HCT116 (cell line): ENCODE measurements at regions not wholly inside any gene's neighbourhood (a gene's known extent, or its start where the extent isn't known, plus 50 kb on each side); places are given as distances from the start of the nearest gene placed in this dataset.
"Not testable (repeated sequence)": the region's sequence is repeated elsewhere in the genome, so short reads cannot be mapped to it uniquely, and the experiment has no call there.

Source experiments
- CEBPB ChIP-seq: IDR thresholded peaks from 2 replicates; pipeline ENCODE4 v1.6.1; 2012; ENCODE audit warnings: low read depth
- EGR1 ChIP-seq: IDR thresholded peaks from 2 replicates; pipeline ENCODE4 v1.6.1; 2012; ENCODE audit warnings: low read depth
- ELF1 ChIP-seq: IDR thresholded peaks from 2 replicates; pipeline ENCODE4 v1.6.1; 2012; ENCODE audit warnings: low read depth, borderline replicate concordance
- EZH2 ChIP-seq: fragments of 200-600 bp; sonication (generic); IDR thresholded peaks from 2 replicates; pipeline ENCODE4 v1.6.1; 2017; ENCODE audit warnings: antibody characterized with exemption, mixed run types
- EZH2phosphoT487 ChIP-seq: fragments of 200-600 bp; IDR thresholded peaks from 2 replicates; pipeline ENCODE4 v1.6.1; 2018; ENCODE audit warnings: antibody characterized with exemption, borderline replicate concordance
- POLR2A ChIP-seq: IDR thresholded peaks from 2 replicates; pipeline ENCODE4 v1.7.0; 2011; ENCODE audit warnings: borderline replicate concordance; ENCODE audit not compliant: insufficient read depth, insufficient read length; ENCODE audit errors: extremely low read depth
- POLR2AphosphoS5 ChIP-seq: IDR thresholded peaks from 2 replicates; pipeline ENCODE4 v1.6.1; 2011; ENCODE audit warnings: mild to moderate bottlenecking, low read depth, low read length, moderate library complexity
- RAD21 ChIP-seq: IDR thresholded peaks from 2 replicates; pipeline ENCODE4 v1.6.1; 2012; ENCODE audit warnings: low read depth, mild to moderate bottlenecking
- SIN3A ChIP-seq: IDR thresholded peaks from 2 replicates; pipeline ENCODE4 v1.6.1; 2012; ENCODE audit warnings: low read depth
- SP1 ChIP-seq: IDR thresholded peaks from 2 replicates; pipeline ENCODE4 v1.6.1; 2012; ENCODE audit warnings: low read depth
- ZNF274 ChIP-seq: fragments of 200-500 bp; sonication (Bioruptor generic); IDR thresholded peaks from 2 replicates; pipeline ENCODE4 v1.6.1; 2014; ENCODE audit warnings: mild to moderate bottlenecking, low read depth, low read length, inconsistent platforms
- TF ChIP-seq, protein P1 (sequence below), 3 experiments: fragments of 200-600 bp in 1 of 3; sonication (generic) in 1 of 3; IDR thresholded peaks in 2 of 3; conservative IDR thresholded peaks in 1 of 3; 2 replicates each; pipeline ENCODE4 v1.5.1; 2012 to 2017; ENCODE audit warnings: low read depth in 2 of 3, low read length in 2 of 3, antibody characterized with exemption in 1 of 3, borderline replicate concordance in 1 of 3, control low read depth in 1 of 3, mild to moderate bottlenecking in 1 of 3, mixed read lengths in 1 of 3, mixed run types in 1 of 3, moderate library complexity in 1 of 3; ENCODE audit not compliant: insufficient read depth in 1 of 3
- TF ChIP-seq, protein P2 (sequence below): IDR thresholded peaks from 2 replicates; pipeline ENCODE4 v1.6.1; 2012; ENCODE audit warnings: low read depth

DNA sequence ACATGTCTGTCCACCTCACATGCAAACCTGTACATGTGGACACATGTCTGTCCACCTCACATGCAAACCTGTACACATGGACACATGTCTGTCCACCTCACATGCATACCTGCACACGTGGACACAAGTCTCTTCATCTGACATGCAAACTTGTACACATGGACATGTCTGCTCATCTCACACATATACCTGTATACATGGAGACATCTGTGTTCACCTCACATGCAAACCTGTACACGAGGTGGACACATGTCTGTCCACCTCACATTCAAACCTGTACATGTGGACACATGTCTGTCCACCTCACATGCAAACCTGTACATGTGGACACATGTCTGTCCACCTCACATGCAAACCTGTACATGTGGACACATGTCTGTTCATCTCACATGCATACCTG lies 90.1 kb downstream of the OLFM1 start:
- not testable (repeated sequence) for TF ChIP-seq RAD21, POLR2A, POLR2AphosphoS5, EZH2phosphoT487, SIN3A, SP1, ELF1, EGR1, ZNF274, CEBPB, EZH2
- TF ChIP-seq, protein P1, sequence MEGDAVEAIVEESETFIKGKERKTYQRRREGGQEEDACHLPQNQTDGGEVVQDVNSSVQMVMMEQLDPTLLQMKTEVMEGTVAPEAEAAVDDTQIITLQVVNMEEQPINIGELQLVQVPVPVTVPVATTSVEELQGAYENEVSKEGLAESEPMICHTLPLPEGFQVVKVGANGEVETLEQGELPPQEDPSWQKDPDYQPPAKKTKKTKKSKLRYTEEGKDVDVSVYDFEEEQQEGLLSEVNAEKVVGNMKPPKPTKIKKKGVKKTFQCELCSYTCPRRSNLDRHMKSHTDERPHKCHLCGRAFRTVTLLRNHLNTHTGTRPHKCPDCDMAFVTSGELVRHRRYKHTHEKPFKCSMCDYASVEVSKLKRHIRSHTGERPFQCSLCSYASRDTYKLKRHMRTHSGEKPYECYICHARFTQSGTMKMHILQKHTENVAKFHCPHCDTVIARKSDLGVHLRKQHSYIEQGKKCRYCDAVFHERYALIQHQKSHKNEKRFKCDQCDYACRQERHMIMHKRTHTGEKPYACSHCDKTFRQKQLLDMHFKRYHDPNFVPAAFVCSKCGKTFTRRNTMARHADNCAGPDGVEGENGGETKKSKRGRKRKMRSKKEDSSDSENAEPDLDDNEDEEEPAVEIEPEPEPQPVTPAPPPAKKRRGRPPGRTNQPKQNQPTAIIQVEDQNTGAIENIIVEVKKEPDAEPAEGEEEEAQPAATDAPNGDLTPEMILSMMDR (IDR thresholded peaks at IDR 0.05 in 2 of 3, conservative IDR thresholded peaks at IDR 0.05 in 1 of 3; ENCODE audit: borderline replicate concordance in 1 of 3, insufficient read depth in 1 of 3, low read depth in 2 of 3, low read length in 2 of 3): not testable (repeated sequence)
- TF ChIP-seq, protein P2, sequence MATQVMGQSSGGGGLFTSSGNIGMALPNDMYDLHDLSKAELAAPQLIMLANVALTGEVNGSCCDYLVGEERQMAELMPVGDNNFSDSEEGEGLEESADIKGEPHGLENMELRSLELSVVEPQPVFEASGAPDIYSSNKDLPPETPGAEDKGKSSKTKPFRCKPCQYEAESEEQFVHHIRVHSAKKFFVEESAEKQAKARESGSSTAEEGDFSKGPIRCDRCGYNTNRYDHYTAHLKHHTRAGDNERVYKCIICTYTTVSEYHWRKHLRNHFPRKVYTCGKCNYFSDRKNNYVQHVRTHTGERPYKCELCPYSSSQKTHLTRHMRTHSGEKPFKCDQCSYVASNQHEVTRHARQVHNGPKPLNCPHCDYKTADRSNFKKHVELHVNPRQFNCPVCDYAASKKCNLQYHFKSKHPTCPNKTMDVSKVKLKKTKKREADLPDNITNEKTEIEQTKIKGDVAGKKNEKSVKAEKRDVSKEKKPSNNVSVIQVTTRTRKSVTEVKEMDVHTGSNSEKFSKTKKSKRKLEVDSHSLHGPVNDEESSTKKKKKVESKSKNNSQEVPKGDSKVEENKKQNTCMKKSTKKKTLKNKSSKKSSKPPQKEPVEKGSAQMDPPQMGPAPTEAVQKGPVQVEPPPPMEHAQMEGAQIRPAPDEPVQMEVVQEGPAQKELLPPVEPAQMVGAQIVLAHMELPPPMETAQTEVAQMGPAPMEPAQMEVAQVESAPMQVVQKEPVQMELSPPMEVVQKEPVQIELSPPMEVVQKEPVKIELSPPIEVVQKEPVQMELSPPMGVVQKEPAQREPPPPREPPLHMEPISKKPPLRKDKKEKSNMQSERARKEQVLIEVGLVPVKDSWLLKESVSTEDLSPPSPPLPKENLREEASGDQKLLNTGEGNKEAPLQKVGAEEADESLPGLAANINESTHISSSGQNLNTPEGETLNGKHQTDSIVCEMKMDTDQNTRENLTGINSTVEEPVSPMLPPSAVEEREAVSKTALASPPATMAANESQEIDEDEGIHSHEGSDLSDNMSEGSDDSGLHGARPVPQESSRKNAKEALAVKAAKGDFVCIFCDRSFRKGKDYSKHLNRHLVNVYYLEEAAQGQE: not testable (repeated sequence)
